Hepatocyte (in vitro differentiated cells): ENCODE measurements at regions not wholly inside any gene's neighbourhood (a gene's known extent, or its start where the extent isn't known, plus 50 kb on each side); places are given as distances from the start of the nearest gene placed in this dataset.

Experiments
- EZH2 ChIP-seq: fragments of 200-600 bp; sonication (generic); IDR thresholded peaks from 2 replicates; pipeline ENCODE4 v1.6.1; 2016; ENCODE audit warnings: antibody characterized with exemption, mild to moderate bottlenecking, borderline replicate concordance
- EZH2phosphoT487 ChIP-seq: fragments of 200-600 bp; sonication (generic); IDR thresholded peaks from one replicate; pipeline ENCODE4 v1.6.1; 2018; ENCODE audit warnings: antibody characterized with exemption, mild to moderate bottlenecking, low read depth, moderate library complexity; ENCODE audit not compliant: unreplicated experiment, severe bottlenecking
- TF ChIP-seq, protein P1 (sequence below): fragments of 200-600 bp; sonication (generic); IDR thresholded peaks from 2 replicates; pipeline ENCODE4 v1.5.1; 2016; ENCODE audit warnings: antibody characterized with exemption, mild to moderate bottlenecking; ENCODE audit not compliant: poor library complexity

DNA sequence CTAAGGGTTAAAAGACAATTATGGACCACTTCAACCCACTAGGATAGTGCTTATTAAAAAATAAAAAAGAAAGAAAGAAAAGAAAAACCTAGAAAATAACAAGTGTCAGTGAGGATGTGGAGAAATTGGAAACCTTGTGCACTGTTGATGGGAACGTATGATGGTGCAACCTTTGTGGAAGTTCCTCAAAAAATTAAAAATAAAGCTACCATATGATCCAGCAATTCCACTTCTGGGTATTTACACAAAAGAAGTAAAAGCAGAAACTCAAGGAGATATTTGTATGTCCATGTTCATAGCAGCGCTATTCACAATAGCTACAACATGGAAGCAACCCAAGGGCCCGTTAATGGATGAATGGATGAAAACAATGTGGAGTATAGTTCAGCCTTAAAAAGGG, 115.2 kb upstream of the ATP1A1 start:
- TF ChIP-seq, protein P1, sequence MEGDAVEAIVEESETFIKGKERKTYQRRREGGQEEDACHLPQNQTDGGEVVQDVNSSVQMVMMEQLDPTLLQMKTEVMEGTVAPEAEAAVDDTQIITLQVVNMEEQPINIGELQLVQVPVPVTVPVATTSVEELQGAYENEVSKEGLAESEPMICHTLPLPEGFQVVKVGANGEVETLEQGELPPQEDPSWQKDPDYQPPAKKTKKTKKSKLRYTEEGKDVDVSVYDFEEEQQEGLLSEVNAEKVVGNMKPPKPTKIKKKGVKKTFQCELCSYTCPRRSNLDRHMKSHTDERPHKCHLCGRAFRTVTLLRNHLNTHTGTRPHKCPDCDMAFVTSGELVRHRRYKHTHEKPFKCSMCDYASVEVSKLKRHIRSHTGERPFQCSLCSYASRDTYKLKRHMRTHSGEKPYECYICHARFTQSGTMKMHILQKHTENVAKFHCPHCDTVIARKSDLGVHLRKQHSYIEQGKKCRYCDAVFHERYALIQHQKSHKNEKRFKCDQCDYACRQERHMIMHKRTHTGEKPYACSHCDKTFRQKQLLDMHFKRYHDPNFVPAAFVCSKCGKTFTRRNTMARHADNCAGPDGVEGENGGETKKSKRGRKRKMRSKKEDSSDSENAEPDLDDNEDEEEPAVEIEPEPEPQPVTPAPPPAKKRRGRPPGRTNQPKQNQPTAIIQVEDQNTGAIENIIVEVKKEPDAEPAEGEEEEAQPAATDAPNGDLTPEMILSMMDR, result no peak
- TF ChIP-seq EZH2phosphoT487 (no peak), EZH2 (no peak)
